Sigmoid colon (tissue), 6 donors: ENCODE measurements at regions not wholly inside any gene's neighbourhood (a gene's known extent, or its start where the extent isn't known, plus 50 kb on each side); places are given as distances from the start of the nearest gene placed in this dataset.

ENCODE experiments used
- DNase-seq: peaks from one replicate; pipeline ENCODE4 v3.0.0-alpha.2; 2019
- H3K27ac ChIP-seq, 4 donors: fragments of 200-600 bp; sonication (generic); one replicate each; pipeline ENCODE4 v1.5.1; 2016 to 2019; ENCODE audit warnings: mild to moderate bottlenecking in 1 of 4
- H3K27me3 ChIP-seq, 3 donors: fragments of 200-600 bp; sonication (generic); one replicate each; pipeline ENCODE4 v1.5.1; 2019; ENCODE audit warnings: mild to moderate bottlenecking in 1 of 3
- H3K36me3 ChIP-seq, 4 donors: fragments of 200-600 bp; sonication (generic); one replicate each; pipeline ENCODE4 v1.5.1; 2016 to 2019
- H3K4me1 ChIP-seq, 4 donors: fragments of 200-600 bp; sonication (generic); one replicate each; pipeline ENCODE4 v1.5.1; 2017 to 2019
- H3K4me3 ChIP-seq, 4 donors: fragments of 200-600 bp; sonication (generic); one replicate each; pipeline ENCODE4 v1.5.1; 2017 to 2019; ENCODE audit warnings: mild to moderate bottlenecking in 2 of 4, moderate library complexity in 1 of 4
- H3K9me3 ChIP-seq, 4 donors: fragments of 200-600 bp in 3 of 4; sonication (generic) in 3 of 4; one replicate each; pipeline versions ENCODE4 v1.5.1 to v1.6.1; 2013 to 2019
- CTCF ChIP-seq, 4 experiments: fragments of 450-650 bp in 3 of 4; fragments of 200-600 bp in 1 of 4; IDR thresholded peaks; one replicate each; pipeline ENCODE4 v1.5.1; 2016 to 2019; ENCODE audit warnings: antibody characterized with exemption in 4 of 4, mild to moderate bottlenecking in 3 of 4, moderate library complexity in 2 of 4
- EP300 ChIP-seq, 4 donors: sonication (generic); formaldehyde crosslinking; IDR thresholded peaks; one replicate each; pipeline ENCODE4 v1.6.1; 2017; ENCODE audit warnings: antibody characterized with exemption in 4 of 4
- POLR2A ChIP-seq, 2 donors: fragments of 450-650 bp; IDR thresholded peaks; one replicate each; pipeline ENCODE4 v1.6.1; 2016; ENCODE audit warnings: antibody characterized with exemption in 2 of 2, mild to moderate bottlenecking in 2 of 2, moderate library complexity in 2 of 2
- POLR2AphosphoS5 ChIP-seq, 4 donors: sonication (generic); formaldehyde crosslinking; IDR thresholded peaks; one replicate each; pipeline ENCODE4 v1.6.1; 2017; ENCODE audit warnings: antibody characterized with exemption in 4 of 4
- WGBS, 2 donors: extraction: QIAGEN DNeasy Blood & Tissue Kit; methylation state at CpG; one replicate each; pipeline ENCODE4 v1.1.7; 2013; 5-methylcytosine and 5-hydroxymethylcytosine counted together
- intact Hi-C: fragments of 100-400 bp; cut with DNase I; formaldehyde crosslinking; loops from one replicate; pipeline ENCODE4 v1.15.1; 2023
- donor health status: healthy with polysubstance abuse.
- donor health status: healthy.

GRCh38 chr2:144190908-144191605 is 328.9 kb downstream of the ZEB2 start:
- H3K27me3 ChIP-seq, result no peaks in the 10 kb centered on the region
- H3K4me1 ChIP-seq, result no peaks in the 10 kb centered on the region
- no peak for DNase-seq
- intact Hi-C loops, result no loop called here
- H3K9me3 ChIP-seq, result no peaks in the 10 kb centered on the region
- no peaks in the 10 kb centered on the region for H3K36me3 ChIP-seq
- H3K27ac ChIP-seq, result no peak overlapping the region
- 90 to 91% methylated on average over 4 of the region's 4 CpGs for WGBS, 2 donors
- TF ChIP-seq CTCF (IDR thresholded peaks at IDR 0.05), result no peak
- TF ChIP-seq POLR2A (IDR thresholded peaks at IDR 0.05), result no peak
- TF ChIP-seq POLR2AphosphoS5 (IDR thresholded peaks at IDR 0.05), result no peak
- TF ChIP-seq EP300 (IDR thresholded peaks at IDR 0.05), result no peak
- H3K4me3 ChIP-seq, result no peak overlapping the region

- no peaks in the 10 kb centered on the region for H3K27me3 ChIP-seq
- H3K36me3 ChIP-seq, result no peaks in the 10 kb centered on the region
- 64 to 86% methylated on average over 9 of the region's 9 CpGs for WGBS, 2 donors
- H3K9me3 ChIP-seq, result no peaks in the 10 kb centered on the region
- no peak overlapping the region for H3K27ac ChIP-seq
- no peaks in the 10 kb centered on the region for H3K4me1 ChIP-seq
- intact Hi-C loops, result no loop called here
- DNase-seq, result no peak
- no peak overlapping the region for H3K4me3 ChIP-seq
- TF ChIP-seq POLR2AphosphoS5 (IDR thresholded peaks at IDR 0.05) (no peak), CTCF (IDR thresholded peaks at IDR 0.05) (no peak), POLR2A (IDR thresholded peaks at IDR 0.05) (no peak), EP300 (IDR thresholded peaks at IDR 0.05) (no peak)
Measured at GRCh38 chr2:144183727-144184126, 336.2 kb downstream of the ZEB2 start.

GRCh38 chr2:144181001-144181400 is 338.9 kb downstream of the ZEB2 start:
- intact Hi-C loops, result no loop called here
- Histone ChIP-seq H3K9me3 (no peaks in the 10 kb centered on the region), H3K4me1 (no peaks in the 10 kb centered on the region), H3K36me3 (no peaks in the 10 kb centered on the region), H3K27ac (no peak overlapping the region), H3K27me3 (no peaks in the 10 kb centered on the region), H3K4me3 (no peak overlapping the region)
- WGBS, 2 donors, result 82 to 92% methylated on average over 1 of the region's 1 CpG
- TF ChIP-seq POLR2AphosphoS5 (IDR thresholded peaks at IDR 0.05) (no peak), POLR2A (IDR thresholded peaks at IDR 0.05) (no peak), CTCF (IDR thresholded peaks at IDR 0.05) (no peak), EP300 (IDR thresholded peaks at IDR 0.05) (no peak)
- DNase-seq, result no peak

GRCh38 chr2:144180131-144180530 is 339.8 kb downstream of the ZEB2 start:
- DNase-seq, result no peak
- H3K27ac ChIP-seq, result no peak overlapping the region
- H3K27me3 ChIP-seq, result no peaks in the 10 kb centered on the region
- WGBS, 2 donors, result 88 to 96% methylated on average over 3 of the region's 3 CpGs
- H3K9me3 ChIP-seq, result no peaks in the 10 kb centered on the region
- H3K36me3 ChIP-seq, result no peaks in the 10 kb centered on the region
- TF ChIP-seq CTCF (IDR thresholded peaks at IDR 0.05) (no peak), EP300 (IDR thresholded peaks at IDR 0.05) (no peak), POLR2AphosphoS5 (IDR thresholded peaks at IDR 0.05) (no peak), POLR2A (IDR thresholded peaks at IDR 0.05) (no peak)
- H3K4me3 ChIP-seq, result no peak overlapping the region
- intact Hi-C loops, result no loop called here
- no peaks in the 10 kb centered on the region for H3K4me1 ChIP-seq

- Histone ChIP-seq H3K4me3 (no peak overlapping the region), H3K27ac (no peak overlapping the region), H3K27me3 (no peaks in the 10 kb centered on the region), H3K4me1 (no peaks in the 10 kb centered on the region), H3K9me3 (no peaks in the 10 kb centered on the region), H3K36me3 (no peaks in the 10 kb centered on the region)
- DNase-seq, result no peak
- 96 to 98% methylated on average over 1 of the region's 1 CpG for WGBS, 2 donors
- no peak for TF ChIP-seq POLR2A (IDR thresholded peaks at IDR 0.05)
- no peak for TF ChIP-seq EP300 (IDR thresholded peaks at IDR 0.05)
- intact Hi-C loops, result no loop called here
Measured at GRCh38 chr2:144170179-144170578, 349.7 kb downstream of the ZEB2 start.
